ENCODE measurements at regions not wholly inside any gene's neighbourhood (a gene's known extent, or its start where the extent isn't known, plus 50 kb on each side); places are given as distances from the start of the nearest gene placed in this dataset.
"Not testable (repeated sequence)": the region's sequence is repeated elsewhere in the genome, so short reads cannot be mapped to it uniquely, and the experiment has no call there.

DNA sequence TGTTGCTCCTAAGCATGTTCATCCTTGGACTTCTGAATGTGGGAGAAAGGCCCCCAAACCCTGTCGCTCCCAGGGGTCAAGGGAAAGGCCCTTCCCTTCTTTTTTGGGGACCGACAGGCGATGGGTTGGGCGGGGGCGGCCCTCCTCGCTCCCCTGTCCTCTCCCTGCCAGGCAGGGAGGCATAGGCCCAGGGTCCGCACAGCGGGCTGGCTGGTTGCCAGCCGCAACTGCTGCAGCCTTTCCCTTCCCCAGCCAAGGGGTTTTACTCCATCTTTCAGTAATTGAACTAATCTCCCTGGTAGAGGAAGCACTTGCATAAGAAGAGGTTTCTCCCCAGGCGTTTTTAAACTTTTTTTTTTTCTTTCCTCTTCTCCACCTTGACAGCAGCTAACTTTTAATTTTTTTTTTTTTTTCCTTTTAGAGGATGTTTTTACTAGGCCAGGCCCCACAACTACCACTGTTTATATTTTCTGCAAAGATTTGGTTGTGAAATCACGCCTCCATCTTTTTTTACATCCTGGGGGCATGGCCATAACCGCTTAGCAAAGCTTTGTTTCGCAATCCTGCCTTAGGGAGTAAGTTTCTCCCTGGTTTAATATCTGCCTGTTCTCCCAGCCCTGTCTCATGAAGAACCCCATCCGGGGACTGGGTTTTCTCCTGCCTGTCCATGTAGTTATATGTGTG is 216.9 kb upstream of the ZNF608 start:
- no peak for DNase-seq (ENCODE audit: low read depth in 2 of 2)

DNA sequence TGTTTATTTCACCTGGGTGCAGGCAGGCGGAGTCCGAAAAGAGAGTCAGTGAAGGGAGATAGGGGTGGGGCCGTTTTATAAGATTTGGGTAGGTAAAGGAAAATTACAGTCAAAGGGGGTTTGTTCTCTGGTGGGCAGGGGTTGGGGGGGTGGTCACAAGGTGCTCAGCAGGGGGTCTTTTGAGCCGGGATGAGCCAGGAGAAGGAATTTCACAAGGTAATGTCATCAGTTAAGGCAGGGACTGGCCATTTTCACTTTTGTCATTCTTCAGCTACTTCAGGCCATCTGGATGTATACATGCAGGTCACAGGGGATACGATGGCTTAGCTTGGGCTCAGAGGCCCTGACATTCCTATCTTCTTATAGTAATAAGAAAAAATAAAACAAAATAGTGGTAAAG is 220.3 kb upstream of the ZNF608 start:
- not testable (repeated sequence) for DNase-seq (ENCODE audit: low read depth in 2 of 2)

DNA sequence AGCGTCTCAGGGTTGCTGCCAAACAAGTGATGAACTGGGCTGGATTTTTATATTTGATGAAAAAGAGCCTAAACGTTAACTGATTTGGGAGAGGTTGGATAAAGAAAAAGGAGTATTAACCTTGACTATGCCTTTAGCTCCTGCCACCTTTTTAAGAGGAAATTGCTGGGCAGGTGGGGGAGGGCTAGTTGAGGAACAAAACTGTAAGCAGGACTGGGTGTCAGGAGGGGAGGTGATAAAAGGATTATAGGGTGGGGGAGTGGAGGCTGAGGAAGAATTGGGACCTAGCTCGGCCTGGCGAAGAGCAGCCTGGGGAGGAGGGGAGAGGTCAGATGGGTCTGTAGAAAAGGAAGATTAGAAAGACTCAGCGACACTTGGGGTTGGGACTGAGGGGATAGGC is 223.9 kb upstream of the ZNF608 start:
- DNase-seq (ENCODE audit: low read depth in 2 of 2), result not testable (repeated sequence)

DNA sequence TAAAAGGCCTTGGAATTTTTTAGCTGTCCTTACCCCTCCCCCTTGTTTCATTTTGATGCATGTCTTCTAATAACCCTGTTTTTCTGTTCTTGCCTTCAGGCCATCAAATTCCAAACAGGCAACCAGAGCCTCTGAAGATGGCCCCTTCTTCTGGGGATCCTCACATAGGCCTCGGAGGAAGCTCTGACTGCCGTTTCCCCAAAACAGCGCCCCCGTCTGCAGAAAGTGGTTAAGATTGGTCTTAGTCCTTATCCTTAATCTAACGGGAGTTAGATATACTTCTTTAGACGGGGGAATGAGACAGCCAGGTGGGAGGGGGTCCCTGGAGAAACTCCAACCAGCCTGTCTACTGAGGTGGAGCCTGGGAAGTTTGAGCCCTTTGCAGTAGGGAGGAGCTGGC is 226.3 kb upstream of the ZNF608 start:
- DNase-seq (ENCODE audit: low read depth in 2 of 2), result no peak

DNA sequence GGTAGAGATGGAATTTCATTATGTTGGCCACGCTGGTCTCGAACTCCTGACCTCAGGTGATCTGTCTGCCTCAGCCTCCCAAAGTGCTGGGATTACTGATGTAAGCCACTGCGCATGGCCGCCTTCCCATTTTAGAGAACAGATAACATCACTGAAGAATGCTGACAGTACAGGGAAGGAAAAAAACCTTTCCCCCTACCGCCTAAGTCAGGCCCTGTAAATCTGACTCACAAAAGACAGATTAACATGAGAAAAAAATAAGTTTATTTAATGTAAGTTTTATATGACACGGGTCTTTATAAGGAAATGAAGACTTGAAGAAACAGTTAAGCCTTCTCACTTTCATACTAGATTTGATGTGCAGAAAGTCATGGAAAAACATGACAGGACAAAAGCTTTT is 227.2 kb upstream of the ZNF608 start:
- DNase-seq (ENCODE audit: low read depth in 2 of 2), result no peak

DNA sequence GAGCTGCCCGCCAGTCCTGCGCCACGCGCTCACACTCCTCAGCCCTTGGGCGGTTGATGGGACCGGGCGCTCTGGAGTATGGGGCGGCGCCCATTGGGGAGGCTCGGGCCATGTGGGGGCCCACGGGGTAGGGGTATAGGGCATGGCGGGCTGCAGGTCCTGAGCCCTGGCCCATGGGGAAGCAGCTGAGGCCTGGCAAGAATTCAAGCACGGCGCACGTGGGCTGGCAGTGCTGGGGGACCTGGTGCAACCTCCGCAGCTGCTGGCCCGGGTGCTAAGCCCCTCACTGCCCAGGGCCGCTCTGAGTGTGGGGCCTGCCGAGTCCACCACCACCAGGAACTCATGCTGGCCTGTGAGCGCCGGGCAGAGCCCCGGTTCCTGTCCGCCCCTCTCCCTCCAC is 229.6 kb upstream of the ZNF608 start:
- DNase-seq (ENCODE audit: low read depth in 2 of 2), result no peak

DNA sequence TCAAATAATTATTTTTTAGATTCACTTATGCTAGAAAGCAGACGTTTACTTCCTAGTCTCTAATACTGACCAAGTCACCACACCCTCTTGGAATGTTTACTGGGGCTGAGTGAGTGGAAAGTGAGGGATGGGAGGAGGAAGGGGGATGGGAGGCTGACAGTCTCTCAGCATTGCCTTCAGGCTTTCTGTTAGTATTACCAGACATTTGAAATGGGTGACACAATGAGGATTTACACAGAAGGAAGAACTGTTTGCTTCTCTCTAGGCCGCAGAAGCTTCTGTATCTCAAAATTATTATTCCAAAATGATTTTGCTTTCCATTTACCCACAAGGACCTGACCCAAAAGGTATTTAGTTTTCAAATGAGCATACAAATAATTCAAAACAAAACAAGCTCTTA is 232.8 kb upstream of the ZNF608 start:
- DNase-seq (ENCODE audit: low read depth in 2 of 2), result no peak

DNA sequence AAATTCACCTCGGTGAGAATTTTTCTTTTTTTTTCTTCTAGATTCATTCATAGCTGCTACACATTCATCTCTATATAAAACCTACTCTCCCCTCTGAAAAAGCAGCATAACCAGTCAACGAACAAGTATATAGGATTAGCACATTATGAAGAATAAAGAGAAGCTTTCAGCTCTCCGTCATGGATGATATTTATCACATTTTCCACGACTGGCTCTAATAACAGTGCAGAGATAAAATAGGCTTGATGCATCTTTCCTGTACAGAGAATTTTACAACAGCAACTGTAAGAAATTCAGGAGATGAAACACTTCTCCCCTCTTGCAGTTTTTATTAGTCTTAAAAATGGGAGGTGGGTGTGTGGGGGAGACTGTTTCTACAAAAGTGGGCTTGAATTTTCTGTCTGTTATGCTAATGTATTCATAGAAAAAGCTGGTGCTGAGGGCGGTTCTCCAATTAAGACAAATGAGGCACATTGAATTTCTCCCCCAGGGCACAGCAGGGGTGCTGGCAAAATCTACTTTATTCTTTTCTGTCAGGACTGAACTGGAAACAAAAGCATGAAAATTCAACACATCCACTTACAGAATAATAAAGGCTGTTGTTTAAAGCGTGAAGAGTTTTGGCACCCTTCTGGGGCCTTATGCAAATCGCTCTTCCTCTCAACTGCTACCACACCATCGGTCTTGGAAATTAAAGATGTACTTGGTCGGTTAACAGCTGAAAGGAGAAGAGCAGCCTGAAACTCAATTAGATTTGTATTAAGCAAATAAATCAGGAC is 233.9 kb upstream of the ZNF608 start:
- DNase-seq (ENCODE audit: low read depth in 2 of 2), result no peak

DNA sequence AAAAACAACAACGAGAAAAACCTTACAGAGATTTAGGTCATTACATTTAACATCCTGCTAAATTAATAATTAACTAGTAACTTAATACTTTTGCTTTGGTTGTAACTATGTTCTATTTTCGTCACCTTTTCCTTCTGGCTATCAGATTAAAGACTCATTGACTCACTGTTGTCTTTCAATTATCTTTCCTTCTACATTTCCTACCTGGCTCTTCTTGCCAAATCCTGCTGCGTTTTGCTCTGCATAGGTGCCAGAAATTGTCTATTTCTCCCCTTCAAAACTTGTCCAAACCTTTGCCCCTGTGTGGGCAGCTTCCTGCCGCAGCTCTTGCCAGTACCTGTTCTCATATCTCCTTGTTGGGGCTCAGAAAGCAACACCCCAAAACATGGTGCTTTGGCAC is 235.5 kb upstream of the ZNF608 start:
- DNase-seq (ENCODE audit: low read depth in 2 of 2), result no peak

DNA sequence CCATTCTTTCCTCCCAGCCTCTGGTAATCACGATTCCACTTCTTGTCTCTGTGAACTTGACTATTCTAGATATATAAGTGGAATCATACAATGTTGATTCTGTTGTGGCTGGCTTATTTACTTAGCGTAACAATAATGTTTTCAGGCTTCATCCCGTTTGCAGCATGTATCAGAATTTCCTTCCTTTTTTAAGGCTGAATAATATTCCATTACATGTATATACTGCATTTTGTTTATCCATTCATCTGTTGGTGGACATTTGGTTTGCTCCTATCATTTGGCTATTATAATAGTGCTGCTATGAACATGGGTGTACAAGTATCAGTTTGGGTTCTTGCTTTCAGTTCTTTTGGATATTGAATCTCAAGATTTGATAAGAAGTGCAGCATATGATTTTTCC is 239.7 kb upstream of the ZNF608 start:
- DNase-seq (ENCODE audit: low read depth in 2 of 2), result no peak

DNA sequence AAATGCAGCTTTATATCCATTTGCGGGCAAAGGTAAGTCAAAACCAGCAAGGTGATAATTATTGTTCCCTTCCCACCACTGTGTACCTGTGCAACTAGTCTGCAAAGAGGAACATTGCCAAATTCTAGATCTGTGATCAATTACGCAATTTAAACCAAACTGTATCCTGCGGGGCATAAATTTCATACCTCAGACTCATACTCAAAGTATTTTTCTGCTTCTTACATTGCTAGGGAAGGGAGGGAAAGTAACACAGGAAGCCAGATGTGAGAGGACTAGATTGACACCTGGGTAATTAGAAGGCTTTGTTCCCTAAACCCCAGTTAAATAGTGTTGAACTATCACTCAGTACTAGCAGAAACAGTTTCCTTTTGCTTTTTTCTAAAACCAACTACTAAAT is 240.2 kb upstream of the ZNF608 start:
- no peak for DNase-seq (ENCODE audit: low read depth in 2 of 2)

DNA sequence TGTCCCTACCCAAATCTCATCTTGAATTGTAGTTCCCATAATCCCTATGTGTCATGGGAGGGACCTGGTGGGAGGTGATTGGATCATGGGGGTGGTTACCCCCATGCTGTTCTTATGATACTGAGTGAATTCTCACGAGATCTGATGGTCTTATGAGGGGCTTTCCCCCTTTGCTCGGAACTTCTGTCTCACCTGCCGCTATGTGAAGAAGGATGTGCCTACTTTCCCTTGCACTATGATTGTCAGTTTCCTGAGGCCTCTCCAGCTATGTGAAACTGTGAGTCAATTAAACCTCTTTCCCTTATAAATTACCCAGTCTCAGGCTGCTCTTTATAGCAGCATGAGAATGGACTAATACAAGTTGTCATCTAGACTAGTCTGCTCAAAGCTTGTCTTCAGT is 241.3 kb upstream of the ZNF608 start:
- DNase-seq (ENCODE audit: low read depth in 2 of 2), result not testable (repeated sequence)

DNA sequence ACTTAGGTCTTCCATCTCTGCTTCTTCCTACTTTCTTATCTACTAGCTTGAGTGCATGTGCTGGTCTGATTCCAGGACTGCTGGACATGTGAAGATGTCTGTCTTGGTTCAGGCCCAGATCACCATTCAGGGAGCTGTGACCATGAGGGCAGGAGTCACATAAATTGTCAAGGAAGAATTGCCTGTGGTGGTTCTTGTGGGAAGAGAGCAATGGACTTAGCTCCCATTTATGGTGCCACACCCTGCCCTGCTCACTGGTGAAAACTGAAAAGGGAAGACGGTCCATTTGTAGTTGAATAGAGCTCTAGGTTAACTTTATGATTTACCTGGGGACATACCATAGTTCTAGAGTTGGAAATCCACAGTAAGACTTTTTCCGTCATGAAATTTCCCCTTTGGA is 244.3 kb upstream of the ZNF608 start:
- no peak for DNase-seq (ENCODE audit: low read depth in 2 of 2)

DNA sequence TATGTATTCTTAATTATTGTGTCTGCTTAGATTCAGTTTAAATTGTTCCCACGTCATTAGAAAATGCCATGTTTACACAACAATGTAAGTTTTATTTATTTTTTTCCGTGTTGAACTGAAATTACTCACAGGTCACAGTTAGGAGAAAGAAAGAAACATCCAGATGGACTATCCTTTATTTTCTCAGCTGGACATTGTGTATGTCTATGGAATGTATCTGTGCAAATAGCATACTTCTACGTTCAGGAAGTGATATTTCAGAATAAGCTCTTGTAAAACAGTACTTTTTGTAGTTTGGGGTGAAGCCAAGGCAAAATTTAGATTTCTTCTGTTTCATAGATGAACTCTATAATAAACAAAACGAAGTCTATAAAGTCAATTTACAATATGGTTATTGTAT is 249.0 kb upstream of the ZNF608 start:
- no peak for DNase-seq (ENCODE audit: low read depth in 2 of 2)

DNA sequence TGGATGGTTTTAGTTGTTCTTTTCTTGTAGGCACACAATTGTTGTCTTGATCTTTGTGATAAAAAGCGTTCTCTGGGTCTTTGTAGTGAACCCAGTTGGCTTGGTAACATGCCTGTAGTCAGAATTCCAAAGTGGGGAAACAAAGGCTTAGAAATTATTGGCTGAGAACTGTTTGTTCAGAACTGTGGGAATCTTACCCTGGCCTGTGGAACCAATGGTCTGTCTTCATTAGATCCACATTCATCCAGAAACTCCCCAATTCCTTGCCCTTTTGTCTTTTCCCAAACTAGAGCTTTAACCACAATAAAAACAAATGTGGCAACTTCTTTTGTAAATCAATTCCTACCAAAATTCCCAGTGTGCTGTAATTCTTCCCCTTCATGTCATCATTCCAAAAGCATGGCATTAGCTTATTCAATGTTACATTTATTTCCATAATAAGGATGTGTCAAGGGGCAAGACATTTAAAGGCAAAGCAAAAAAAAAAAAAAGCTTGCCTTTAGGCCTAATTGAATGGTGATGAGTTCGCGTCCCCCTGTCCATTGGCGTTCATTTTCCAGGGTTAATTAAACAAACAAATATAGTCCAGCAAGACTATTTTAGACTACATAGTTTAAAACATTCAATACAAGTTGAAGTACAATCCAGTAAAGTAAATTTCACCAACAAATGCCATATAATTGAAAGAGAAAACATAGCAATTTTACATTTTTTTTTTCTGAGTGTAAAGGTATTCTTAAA is 249.8 kb upstream of the ZNF608 start:
- DNase-seq (ENCODE audit: low read depth in 2 of 2), result no peak

DNA sequence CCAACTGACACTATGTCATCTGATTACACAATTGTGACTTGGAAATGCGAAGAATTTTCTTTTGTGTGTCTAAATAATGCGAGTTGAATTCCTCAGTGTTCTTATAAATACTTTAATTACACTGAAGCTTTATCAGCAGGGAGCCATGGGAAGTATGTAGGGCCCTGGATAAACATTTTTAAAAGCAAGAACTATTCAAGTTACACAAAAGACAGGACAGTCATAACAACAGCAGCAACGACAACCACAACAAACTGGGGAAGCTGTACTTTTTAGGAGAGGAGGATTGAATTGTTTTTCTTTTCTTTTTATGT is 250.3 kb upstream of the ZNF608 start:
- no peak for DNase-seq (ENCODE audit: low read depth in 2 of 2)

DNA sequence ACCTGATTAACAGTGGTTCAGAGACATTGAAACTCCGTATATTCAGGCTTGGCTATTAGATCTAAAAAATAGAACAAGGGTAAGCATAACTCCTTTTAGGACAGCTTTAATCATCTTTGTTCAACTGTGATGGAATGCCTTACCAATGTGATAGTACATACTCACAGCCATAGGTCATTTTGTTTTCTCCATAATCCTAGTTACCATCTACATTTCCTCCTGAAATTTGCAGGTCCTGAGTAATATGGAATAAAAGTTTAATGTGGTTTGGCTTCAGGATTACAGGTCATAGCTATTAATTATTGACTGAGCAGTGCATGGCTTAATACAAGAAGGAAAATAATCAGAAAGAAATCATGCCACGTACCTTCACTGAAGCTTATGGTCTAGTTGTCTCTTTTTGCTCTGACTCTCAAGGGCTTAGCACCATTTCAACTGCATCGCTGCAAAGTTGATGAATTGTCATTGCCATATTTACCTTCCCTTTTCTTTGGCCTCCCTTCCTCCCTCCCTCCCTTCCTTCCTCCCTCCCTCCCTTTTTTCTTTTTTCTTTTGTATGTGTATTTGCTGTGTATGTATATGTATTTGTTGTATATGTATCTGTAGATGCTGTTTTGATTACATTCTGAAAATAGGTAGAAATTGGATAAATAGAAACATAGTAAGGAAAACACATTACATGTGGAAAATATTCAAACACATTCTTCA is 250.9 kb upstream of the ZNF608 start:
- no peak for DNase-seq (ENCODE audit: low read depth in 2 of 2)

DNA sequence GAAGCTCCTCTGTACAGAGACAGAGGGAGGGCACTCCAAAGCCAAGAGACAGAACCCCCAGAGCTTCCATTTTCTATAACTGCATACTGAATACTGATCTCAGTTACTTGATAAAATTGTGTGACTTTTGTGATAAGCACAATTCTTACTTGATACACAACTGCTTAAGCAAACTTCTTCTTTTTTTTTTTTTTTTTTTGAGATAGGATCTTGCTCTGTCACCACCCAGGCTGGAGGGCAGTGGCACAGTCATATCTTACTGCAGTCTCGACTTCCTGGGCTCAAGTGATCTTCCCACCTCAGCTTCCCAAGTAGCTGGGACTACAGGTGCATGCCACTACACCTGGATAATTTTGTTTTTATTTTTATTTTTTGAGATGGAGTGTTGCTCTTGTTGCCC is 252.1 kb upstream of the ZNF608 start:
- DNase-seq (ENCODE audit: low read depth in 2 of 2), result no peak

DNA sequence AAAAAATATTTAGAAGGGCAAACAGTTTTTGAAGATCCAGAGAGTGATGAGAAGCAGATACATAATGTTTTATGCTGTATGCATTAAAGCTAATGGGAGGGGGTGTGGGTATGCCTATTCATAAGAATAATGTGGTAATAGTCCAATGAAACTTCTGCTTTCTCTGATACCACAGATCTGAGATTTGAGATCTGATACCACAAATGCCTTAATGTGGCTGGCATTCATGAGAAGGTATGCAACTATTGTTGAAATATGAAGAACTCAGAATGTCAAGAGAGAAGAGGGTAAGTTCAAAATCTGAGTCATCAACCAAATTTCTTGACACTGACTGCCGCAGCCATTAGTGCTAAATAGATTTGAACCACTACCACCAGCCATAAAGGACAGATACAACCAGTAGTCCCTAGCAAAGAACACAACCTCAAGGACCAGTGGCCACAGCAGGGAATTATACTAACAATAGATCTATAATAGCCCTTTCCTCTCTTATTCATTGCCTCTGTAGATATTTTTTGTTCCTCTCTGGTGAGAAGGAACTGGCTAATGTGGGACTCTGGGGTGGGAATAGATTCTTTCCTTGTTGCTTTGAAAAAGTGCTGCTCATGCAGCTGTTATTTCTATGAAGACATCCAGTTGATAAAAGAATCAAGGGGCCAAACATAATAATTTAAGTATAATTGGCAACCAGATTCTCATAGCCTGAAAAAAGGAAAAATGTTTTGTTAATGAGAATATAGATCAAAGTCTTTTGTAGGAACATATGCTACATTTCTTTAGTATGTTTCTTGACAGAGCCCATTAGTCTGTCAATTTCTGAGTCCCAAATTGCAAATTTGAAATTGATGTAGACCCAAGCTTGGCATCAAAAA is 256.5 kb upstream of the ZNF608 start:
- DNase-seq (ENCODE audit: low read depth in 2 of 2), result no peak

DNA sequence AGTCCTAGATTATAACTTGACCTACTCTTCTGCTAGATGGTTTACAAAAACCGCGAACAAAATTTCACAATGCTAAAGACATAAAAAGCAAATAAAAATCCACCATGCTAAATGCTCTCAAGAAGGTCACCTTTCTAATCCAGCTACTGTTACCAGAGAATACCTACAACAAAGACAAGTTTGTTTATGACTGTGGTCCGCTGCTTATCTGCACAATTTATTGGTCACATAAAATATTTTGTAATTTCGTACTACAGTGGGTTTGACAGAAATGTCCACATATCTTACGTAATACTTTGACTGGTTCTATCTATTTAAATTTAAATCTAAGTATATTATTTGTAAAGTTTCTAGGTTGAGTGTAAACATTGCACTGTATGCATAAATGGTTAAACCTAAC is 257.6 kb upstream of the ZNF608 start:
- DNase-seq (ENCODE audit: low read depth in 2 of 2), result no peak

DNA sequence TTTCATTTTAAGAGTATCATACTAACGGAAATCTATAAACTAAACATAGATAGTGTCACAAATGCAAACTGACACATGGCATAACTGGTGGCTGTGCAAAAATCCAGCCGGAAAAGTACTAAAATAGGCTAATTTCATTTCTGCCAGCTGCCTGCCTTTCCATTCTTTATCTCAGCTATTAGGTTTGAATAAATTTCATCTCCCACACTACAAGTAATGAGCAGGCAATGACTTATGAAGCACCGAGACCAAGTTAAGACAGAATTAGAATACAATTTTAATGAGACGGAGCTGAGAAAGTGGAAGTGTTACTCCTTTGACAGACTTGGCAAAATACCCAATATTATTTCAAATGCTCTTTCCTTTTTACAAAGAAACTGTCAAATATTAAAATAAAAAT is 258.8 kb upstream of the ZNF608 start:
- no peak for DNase-seq (ENCODE audit: low read depth in 2 of 2)
